T-helper 2 cell treated with Interferon-gamma antibody and Interleukin-4, amounts not matched to agents 5 μg/mL and 100 μg/mL, for 36 hours (primary cell): ENCODE measurements at regions not wholly inside any gene's neighbourhood (a gene's known extent, or its start where the extent isn't known, plus 50 kb on each side); places are given as distances from the start of the nearest gene placed in this dataset.

ENCODE experiments used
- DNase-seq: peaks from one replicate; pipeline ENCODE4 v3.0.0; 2021; ENCODE audit warnings: low spot score
- H3K27ac Mint-ChIP-seq: one replicate; pipeline ENCODE4 v1.8.0; 2021; ENCODE audit warnings: mild to moderate bottlenecking, mixed read lengths
- H3K27me3 Mint-ChIP-seq: one replicate; pipeline ENCODE4 v1.8.0; 2021; ENCODE audit warnings: low read depth, mixed read lengths
- H3K36me3 Mint-ChIP-seq: one replicate; pipeline ENCODE4 v1.8.0; 2021; ENCODE audit warnings: low read depth, mixed read lengths
- H3K4me1 Mint-ChIP-seq: one replicate; pipeline ENCODE4 v1.8.0; 2021; ENCODE audit warnings: low read depth, mixed read lengths
- H3K4me3 Mint-ChIP-seq: one replicate; pipeline ENCODE4 v1.8.0; 2022; ENCODE audit warnings: mild to moderate bottlenecking, moderate library complexity, mixed read lengths
- H3K9me3 Mint-ChIP-seq: one replicate; pipeline ENCODE4 v1.8.0; 2021; ENCODE audit warnings: mixed read lengths

GRCh38 chr4:184575306-184575705 lies 73.9 kb downstream of the CASP3 start:
- no peak for DNase-seq
- peaks cover 13% of the 10 kb centered on the region for H3K36me3 Mint-ChIP-seq
- H3K4me3 Mint-ChIP-seq: no peak overlapping the region
- H3K27ac Mint-ChIP-seq: peak overlapping the region; percentile 63
- no peaks in the 10 kb centered on the region for H3K27me3 Mint-ChIP-seq
- H3K9me3 Mint-ChIP-seq: peaks cover 13% of the 10 kb centered on the region
- peaks cover 15% of the 10 kb centered on the region for H3K4me1 Mint-ChIP-seq

DNA sequence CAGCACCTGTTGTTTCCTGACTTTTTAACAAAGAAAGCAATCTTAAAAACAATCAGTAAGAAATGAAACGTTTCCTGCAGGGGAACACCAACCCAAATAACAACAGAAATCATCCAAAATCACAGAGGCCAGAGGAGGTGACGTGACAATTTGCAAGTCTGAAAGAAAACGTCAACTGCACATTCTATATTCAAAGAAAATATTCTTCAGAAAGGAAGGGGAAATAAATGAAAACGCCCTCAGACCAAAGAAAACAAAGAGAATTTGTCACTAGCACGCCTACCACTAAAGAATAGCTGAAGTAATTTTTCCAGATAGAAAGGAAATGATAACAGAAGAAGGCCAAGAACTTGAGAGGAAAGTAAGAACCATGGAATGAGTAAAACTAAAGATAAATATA lies 74.4 kb downstream of the CASP3 start:
- DNase-seq: peak; percentile 47
- peaks cover 15% of the 10 kb centered on the region for H3K4me1 Mint-ChIP-seq
- peaks cover 11% of the 10 kb centered on the region for H3K36me3 Mint-ChIP-seq
- H3K27me3 Mint-ChIP-seq: no peaks in the 10 kb centered on the region
- peak overlapping the region; percentile 30 for H3K4me3 Mint-ChIP-seq
- H3K27ac Mint-ChIP-seq: peak overlapping the region; percentile 86
- H3K9me3 Mint-ChIP-seq: peaks cover 9% of the 10 kb centered on the region

DNA sequence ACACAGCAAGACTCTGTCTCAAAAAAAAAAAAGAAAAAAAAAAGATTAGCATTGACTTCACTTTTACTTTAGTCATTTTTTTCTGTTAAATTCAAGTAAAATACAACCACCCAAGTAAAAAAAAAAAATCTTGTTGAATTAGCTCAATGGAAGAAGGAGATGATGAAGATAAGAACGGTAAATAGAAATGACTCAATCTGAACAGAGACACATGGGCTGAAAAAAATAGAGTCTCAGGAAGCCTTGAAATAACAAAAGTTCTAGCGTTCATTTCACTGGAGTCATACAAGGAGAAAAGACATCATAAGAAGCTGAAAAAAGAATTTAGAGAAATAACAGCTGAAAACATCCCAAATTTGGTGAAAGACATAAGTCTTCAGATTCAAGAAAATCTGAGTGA lies 75.5 kb downstream of the CASP3 start:
- Mint-ChIP-seq H3K4me1 (peaks cover 19% of the 10 kb centered on the region), H3K36me3 (peaks cover 7% of the 10 kb centered on the region), H3K27ac (peak overlapping the region; percentile 68), H3K9me3 (peaks cover 4% of the 10 kb centered on the region), H3K27me3 (no peaks in the 10 kb centered on the region), H3K4me3 (peak overlapping the region; percentile 17)
- DNase-seq: no peak

GRCh38 chr4:184568770-184569169 lies 80.5 kb downstream of the CASP3 start:
- Mint-ChIP-seq H3K27me3 (no peaks in the 10 kb centered on the region), H3K27ac (no peak overlapping the region), H3K4me3 (no peak overlapping the region), H3K4me1 (peaks cover 13% of the 10 kb centered on the region), H3K9me3 (peaks cover 8% of the 10 kb centered on the region), H3K36me3 (peaks cover 5% of the 10 kb centered on the region)
- no peak for DNase-seq

DNA sequence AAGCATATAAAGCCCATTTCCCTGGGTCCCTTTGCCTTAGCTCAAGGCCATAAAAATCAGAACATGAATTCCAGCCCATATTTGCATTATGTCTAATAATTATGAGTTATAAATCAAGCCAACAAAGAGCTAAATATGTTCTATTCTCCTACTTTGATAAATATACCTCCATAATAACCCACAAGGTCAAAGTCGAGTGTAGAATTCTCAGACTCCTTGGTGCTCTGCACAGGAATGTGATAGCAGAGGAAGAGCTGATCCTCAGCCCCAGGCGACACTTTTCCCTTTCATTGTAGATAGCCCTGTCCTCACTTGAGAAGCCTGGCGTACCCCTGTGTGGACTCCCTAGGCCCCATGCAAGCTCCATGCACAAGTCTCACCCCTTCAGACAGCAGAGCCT lies 85.6 kb downstream of the CASP3 start:
- no peak for DNase-seq
- no peaks in the 10 kb centered on the region for H3K27me3 Mint-ChIP-seq
- H3K27ac Mint-ChIP-seq: no peak overlapping the region
- no peak overlapping the region for H3K4me3 Mint-ChIP-seq
- H3K4me1 Mint-ChIP-seq: peaks cover 14% of the 10 kb centered on the region
- H3K9me3 Mint-ChIP-seq: peaks cover 6% of the 10 kb centered on the region
- no peaks in the 10 kb centered on the region for H3K36me3 Mint-ChIP-seq

DNA sequence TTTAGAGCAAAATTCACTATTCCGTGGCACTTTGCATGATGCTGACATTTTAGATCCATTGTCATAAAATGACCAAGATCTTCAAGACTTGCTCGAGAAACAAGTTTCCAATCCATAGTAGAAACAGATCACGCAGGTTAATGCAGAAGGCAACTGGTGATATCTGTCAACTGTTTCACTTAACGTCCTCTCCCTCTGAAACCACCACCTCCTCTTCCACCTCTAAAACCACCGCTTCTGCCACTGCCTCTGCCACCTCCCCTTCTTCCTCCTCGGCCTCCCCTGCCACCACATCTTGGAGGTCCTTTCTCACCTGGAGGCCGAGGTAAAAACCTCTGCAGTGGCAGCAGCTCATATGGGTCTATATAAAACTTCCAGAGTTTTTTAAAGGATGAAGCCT lies 84.6 kb upstream of the IRF2 start:
- H3K27me3 Mint-ChIP-seq: no peaks in the 10 kb centered on the region
- peaks cover 3% of the 10 kb centered on the region for H3K9me3 Mint-ChIP-seq
- no peak overlapping the region for H3K27ac Mint-ChIP-seq

GRCh38 chr4:184553891-184554290 lies 79.5 kb upstream of the IRF2 start:
- Mint-ChIP-seq H3K4me3 (no peak overlapping the region), H3K36me3 (peaks cover 2% of the 10 kb centered on the region), H3K27me3 (no peaks in the 10 kb centered on the region), H3K27ac (no peak overlapping the region), H3K9me3 (peaks cover 3% of the 10 kb centered on the region), H3K4me1 (peaks cover 6% of the 10 kb centered on the region)
- DNase-seq: no peak

More for the DNA sequence above, 84.6 kb upstream of the IRF2 start:
- H3K4me1 Mint-ChIP-seq: peaks cover 12% of the 10 kb centered on the region
- H3K4me3 Mint-ChIP-seq: no peak overlapping the region
- peaks cover 2% of the 10 kb centered on the region for H3K36me3 Mint-ChIP-seq
- no peak for DNase-seq

- Mint-ChIP-seq H3K27me3 (no peaks in the 10 kb centered on the region), H3K9me3 (peaks cover under 1% of the 10 kb centered on the region), H3K27ac (no peak overlapping the region), H3K36me3 (peaks cover 1% of the 10 kb centered on the region), H3K4me1 (peaks cover 24% of the 10 kb centered on the region), H3K4me3 (no peak overlapping the region)
- no peak for DNase-seq
Measured at GRCh38 chr4:184550476-184550875, 76.1 kb upstream of the IRF2 start.

GRCh38 chr4:184548648-184549341 lies 74.4 kb upstream of the IRF2 start:
- Mint-ChIP-seq H3K9me3 (no peaks in the 10 kb centered on the region), H3K4me1 (peaks cover 28% of the 10 kb centered on the region), H3K4me3 (peak overlapping the region; percentile 45), H3K36me3 (no peaks in the 10 kb centered on the region), H3K27ac (peak overlapping the region; percentile 61), H3K27me3 (no peaks in the 10 kb centered on the region)
- DNase-seq: no peak

DNA sequence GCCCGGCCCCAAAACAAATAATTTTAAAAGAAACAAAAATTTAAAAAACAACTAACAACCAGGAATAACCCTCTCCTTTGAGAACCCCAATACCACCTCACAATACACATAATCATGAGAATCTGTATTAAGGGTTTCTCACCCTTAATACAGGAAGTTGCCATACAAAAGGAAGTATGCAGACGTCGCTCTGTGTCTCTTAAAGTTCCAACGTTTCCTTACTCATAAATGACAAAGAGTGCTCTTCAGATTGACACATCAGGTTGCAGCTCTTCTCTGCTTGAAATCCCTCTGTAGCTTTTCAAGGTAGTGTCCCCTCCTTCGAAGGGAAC lies 73.9 kb upstream of the IRF2 start:
- peak overlapping the region; percentile 61 for H3K27ac Mint-ChIP-seq

GRCh38 chr4:184544788-184545409 lies 70.5 kb upstream of the IRF2 start:
- H3K4me1 Mint-ChIP-seq: peaks cover 39% of the 10 kb centered on the region
- H3K36me3 Mint-ChIP-seq: no peaks in the 10 kb centered on the region
- no peaks in the 10 kb centered on the region for H3K9me3 Mint-ChIP-seq
- no peak overlapping the region for H3K4me3 Mint-ChIP-seq
- no peak overlapping the region for H3K27ac Mint-ChIP-seq
- no peaks in the 10 kb centered on the region for H3K27me3 Mint-ChIP-seq
- no peak for DNase-seq

More for the DNA sequence above, 73.9 kb upstream of the IRF2 start:
- Mint-ChIP-seq H3K4me1 (peaks cover 30% of the 10 kb centered on the region), H3K4me3 (peak overlapping the region; percentile 45), H3K27me3 (no peaks in the 10 kb centered on the region), H3K9me3 (no peaks in the 10 kb centered on the region), H3K36me3 (no peaks in the 10 kb centered on the region)
- DNase-seq: no peak

GRCh38 chr4:184541907-184542306 lies 67.6 kb upstream of the IRF2 start:
- no peak for DNase-seq

DNA sequence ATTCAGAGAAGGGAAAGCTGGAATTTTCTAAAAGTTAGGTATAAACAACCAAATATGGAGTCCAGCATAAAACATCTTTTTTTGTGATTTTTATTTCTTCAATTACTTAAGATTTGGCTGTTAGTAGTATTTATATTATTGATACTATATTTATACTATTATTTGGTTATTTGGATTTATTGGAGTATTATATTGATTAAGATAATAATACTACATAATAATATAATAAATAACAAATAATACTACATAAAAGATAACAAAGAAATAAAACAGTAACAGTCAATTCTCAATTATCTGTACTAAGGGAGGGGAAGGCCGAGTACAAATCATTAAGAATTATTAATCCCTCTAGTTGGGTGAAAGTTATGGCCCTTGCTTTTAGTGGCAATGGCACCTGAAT lies 66.0 kb upstream of the IRF2 start:
- H3K36me3 Mint-ChIP-seq: peaks cover 2% of the 10 kb centered on the region
- H3K27ac Mint-ChIP-seq: no peak overlapping the region
- no peaks in the 10 kb centered on the region for H3K27me3 Mint-ChIP-seq
- H3K4me1 Mint-ChIP-seq: peaks cover 47% of the 10 kb centered on the region
- no peaks in the 10 kb centered on the region for H3K9me3 Mint-ChIP-seq
- H3K4me3 Mint-ChIP-seq: no peak overlapping the region
- no peak for DNase-seq

More at GRCh38 chr4:184541907-184542306, 67.6 kb upstream of the IRF2 start:
- peaks cover 2% of the 10 kb centered on the region for H3K36me3 Mint-ChIP-seq
- peaks cover 37% of the 10 kb centered on the region for H3K4me1 Mint-ChIP-seq
- H3K27ac Mint-ChIP-seq: no peak overlapping the region
- no peaks in the 10 kb centered on the region for H3K9me3 Mint-ChIP-seq
- H3K4me3 Mint-ChIP-seq: no peak overlapping the region
- no peaks in the 10 kb centered on the region for H3K27me3 Mint-ChIP-seq

DNA sequence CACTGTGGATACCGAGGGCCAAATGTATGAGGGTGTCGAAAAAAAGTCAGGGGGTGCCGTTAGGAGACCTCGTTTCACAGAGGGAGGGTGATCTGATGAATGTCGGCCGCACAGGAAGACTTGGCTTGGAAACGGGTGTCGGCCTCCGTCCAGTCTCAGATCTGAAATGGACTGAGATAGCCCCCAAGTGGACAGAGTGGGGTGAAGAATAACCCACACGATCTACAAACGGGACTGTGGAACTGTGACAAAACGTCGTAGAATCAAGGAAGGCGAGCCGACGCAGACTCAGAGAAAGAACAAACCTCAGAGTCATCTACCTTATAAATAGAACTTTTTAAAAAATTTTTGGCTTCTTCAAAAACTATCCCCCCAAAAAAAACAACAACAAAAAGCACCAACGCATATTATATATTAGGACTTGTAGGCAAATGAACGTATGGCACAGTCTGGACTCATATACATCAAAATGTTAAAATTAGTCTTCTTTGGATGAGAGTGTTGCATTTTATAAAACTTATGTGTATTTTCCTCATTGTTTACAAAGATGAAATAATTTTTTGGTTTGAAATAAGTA lies 63.8 kb upstream of the IRF2 start:
- Mint-ChIP-seq H3K9me3 (no peaks in the 10 kb centered on the region), H3K4me3 (peak overlapping the region; percentile 94), H3K27ac (peak overlapping the region; percentile 93), H3K4me1 (peaks cover 55% of the 10 kb centered on the region), H3K27me3 (no peaks in the 10 kb centered on the region), H3K36me3 (peaks cover 4% of the 10 kb centered on the region)
- peak; percentile 54 for DNase-seq
